ENCODE measurements at regions not wholly inside any gene's neighbourhood (a gene's known extent, or its start where the extent isn't known, plus 50 kb on each side); places are given as distances from the start of the nearest gene placed in this dataset.

- no peak for DNase-seq
Observed at GRCh38 chr20:40203032-40203431, 486.0 kb downstream of the MAFB start.

- peak in 1 of 2 experiments; percentile 45 for DNase-seq
Observed at GRCh38 chr20:40197691-40198090, 491.3 kb downstream of the MAFB start.

- DNase-seq, result peak in 1 of 2 experiments; percentile 8
Observed at GRCh38 chr20:40196846-40197436, 492.1 kb downstream of the MAFB start.

- no peak for DNase-seq
Observed at GRCh38 chr20:40195742-40196141, 493.3 kb downstream of the MAFB start.

- DNase-seq, result no peak
Observed at GRCh38 chr20:40192529-40192928, 496.5 kb downstream of the MAFB start.

GRCh38 chr20:40192081-40192480 lies 497.0 kb downstream of the MAFB start:
- DNase-seq, result no peak

- no peak for DNase-seq
Observed at GRCh38 chr20:40191573-40191972, 497.5 kb downstream of the MAFB start.

GRCh38 chr20:40189621-40190020 lies 499.4 kb downstream of the MAFB start:
- DNase-seq, result no peak

GRCh38 chr20:40188319-40188718 lies 500.7 kb downstream of the MAFB start:
- no peak for DNase-seq

- DNase-seq, result no peak
Observed at GRCh38 chr20:40186826-40187225, 502.2 kb downstream of the MAFB start.

- DNase-seq, result no peak
Observed at GRCh38 chr20:40181676-40182075, 507.4 kb downstream of the MAFB start.

GRCh38 chr20:40176098-40176841 lies 512.8 kb downstream of the MAFB start:
- no peak for DNase-seq

GRCh38 chr20:40175296-40175695 lies 513.7 kb downstream of the MAFB start:
- DNase-seq, result no peak

- DNase-seq, result no peak
Observed at GRCh38 chr20:40173872-40174271, 515.2 kb downstream of the MAFB start.

GRCh38 chr20:40168981-40169620 lies 519.9 kb downstream of the MAFB start:
- DNase-seq, result no peak

- DNase-seq, result no peak
Observed at GRCh38 chr20:40161391-40161790, 527.6 kb downstream of the MAFB start.

- peak; percentile 19 to 76 for DNase-seq
Observed at GRCh38 chr20:40160097-40160550, 528.9 kb downstream of the MAFB start.

GRCh38 chr20:40159276-40159675 lies 529.8 kb downstream of the MAFB start:
- DNase-seq, result no peak

- no peak for DNase-seq
Observed at GRCh38 chr20:40156600-40157317, 532.3 kb downstream of the MAFB start.

GRCh38 chr20:40154514-40154913 lies 534.5 kb downstream of the MAFB start:
- no peak for DNase-seq

GRCh38 chr20:40148886-40149285 lies 540.1 kb downstream of the MAFB start:
- no peak for DNase-seq

GRCh38 chr20:40146071-40146470 lies 543.0 kb downstream of the MAFB start:
- DNase-seq, result no peak

- DNase-seq, result no peak
Observed at GRCh38 chr20:40144581-40144980, 544.5 kb downstream of the MAFB start.
